K562 (cell line): ENCODE measurements at regions not wholly inside any gene's neighbourhood (a gene's known extent, or its start where the extent isn't known, plus 50 kb on each side); places are given as distances from the start of the nearest gene placed in this dataset.

Source experiments
- ATF7 ChIP-seq: fragments of 450-650 bp; IDR thresholded peaks from 2 replicates; pipeline ENCODE4 v1.7.1; 2014; ENCODE audit warnings: mild to moderate bottlenecking, moderate library complexity
- BHLHE40 ChIP-seq: IDR thresholded peaks from 2 replicates; pipeline ENCODE4 v1.6.1; 2011; ENCODE audit warnings: low read length, improper control_type of control experiment
- BRD4 ChIP-seq: fragments of 200-600 bp; sonication (generic); IDR thresholded peaks from 2 replicates; pipeline ENCODE4 v1.6.1; 2017; ENCODE audit warnings: inconsistent platforms
- EGR1 ChIP-seq: fragments of 450-650 bp; conservative IDR thresholded peaks from 2 replicates; pipeline ENCODE4 v1.6.1; 2017; ENCODE audit warnings: mild to moderate bottlenecking
- FOSL1 ChIP-seq: fragments of 200-800 bp; sonication (Bioruptor generic); conservative IDR thresholded peaks from 2 replicates; pipeline ENCODE4 v1.6.1; 2016; ENCODE audit warnings: missing genetic modification characterization, missing compliant biosample characterization
- GTF2A2 ChIP-seq: IDR thresholded peaks from 2 replicates; pipeline ENCODE4 v1.6.1; 2016; ENCODE audit warnings: mild to moderate bottlenecking, missing genetic modification characterization, missing compliant biosample characterization
- KLF16 ChIP-seq: IDR thresholded peaks from 2 replicates; pipeline ENCODE4 v1.6.1; 2016; ENCODE audit warnings: antibody characterized with exemption
- MGA ChIP-seq: fragments of 450-650 bp; IDR thresholded peaks from 2 replicates; pipeline ENCODE4 v1.6.1; 2016; ENCODE audit warnings: mild to moderate bottlenecking, moderate library complexity
- MYNN ChIP-seq, 2 experiments: sonication (generic); formaldehyde crosslinking in 1 of 2; IDR thresholded peaks; 2 replicates each; pipeline versions ENCODE4 v1.5.0 to v1.6.1; 2016 to 2020; ENCODE audit warnings: antibody characterized with exemption in 1 of 2, missing genetic modification reagents in 1 of 2
- NFYB ChIP-seq: IDR thresholded peaks from 2 replicates; pipeline ENCODE4 v1.6.1; 2011; ENCODE audit warnings: mild to moderate bottlenecking, moderate library complexity; ENCODE audit not compliant: insufficient read length; ENCODE audit errors: extremely low read depth
- TCF3 ChIP-seq: sonication (generic); formaldehyde crosslinking; IDR thresholded peaks from 2 replicates; pipeline ENCODE4 v1.4.0; 2020; ENCODE audit warnings: mild to moderate bottlenecking, missing genetic modification reagents
- TCF7L2 ChIP-seq: fragments of 150-350 bp; IDR thresholded peaks from 2 replicates; pipeline ENCODE4 v1.6.1; 2016; ENCODE audit warnings: low read depth, mild to moderate bottlenecking, low read length, moderate library complexity
- ZNF395 ChIP-seq: fragments of 200-800 bp; sonication (Bioruptor generic); IDR thresholded peaks from 2 replicates; pipeline ENCODE4 v1.6.1; 2017; ENCODE audit warnings: missing genetic modification characterization, missing compliant biosample characterization
- ZSCAN32 ChIP-seq: fragments of 450-650 bp; formaldehyde crosslinking; IDR thresholded peaks from 2 replicates; pipeline ENCODE4 v1.4.0; 2020; ENCODE audit warnings: mild to moderate bottlenecking, moderate library complexity
- TF ChIP-seq, protein P1 (sequence below): fragments of 450-650 bp; IDR thresholded peaks from 2 replicates; pipeline ENCODE4 v1.6.1; 2016; ENCODE audit warnings: antibody characterized with exemption

DNA sequence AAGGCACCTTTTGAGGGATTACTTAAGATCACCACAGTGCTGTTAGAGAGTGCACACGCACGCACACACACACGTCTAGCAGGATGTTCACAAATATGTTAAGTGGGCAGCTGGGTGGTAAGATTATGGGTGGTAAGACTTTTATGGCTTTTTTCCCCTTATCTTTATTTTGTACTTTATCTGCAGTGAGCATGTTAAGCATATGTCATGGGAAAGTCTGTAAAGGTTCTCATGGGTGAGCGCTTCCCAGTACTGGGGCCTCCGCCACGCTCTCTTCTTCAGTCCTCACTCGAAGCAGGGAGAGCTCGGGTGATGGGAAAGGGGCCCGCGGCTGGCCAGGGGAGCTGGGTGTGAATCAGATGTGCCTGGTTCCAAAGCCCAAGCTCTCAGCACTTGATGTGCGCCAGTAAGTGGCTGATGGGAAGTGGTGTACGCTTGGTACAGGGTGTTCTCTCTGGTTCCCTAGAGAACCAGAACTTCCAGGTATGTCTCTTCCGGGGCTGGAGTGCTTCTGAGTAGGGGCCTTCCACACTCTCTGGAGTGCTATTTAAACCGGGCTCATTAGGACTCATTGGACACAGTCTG is 83.9 kb upstream of the YWHAQ start (continued):
- peak; percentile 87 for TF ChIP-seq TCF3 (CRISPR knock-in tag)
- TF ChIP-seq ATF7: peak; percentile 61
- no peak for TF ChIP-seq NFYB
- TF ChIP-seq ZSCAN32 (CRISPR knock-in tag): no peak
- peak; percentile 86 for TF ChIP-seq MGA
- TF ChIP-seq KLF16: peak; percentile 82
- TF ChIP-seq GTF2A2 (tag): no peak
- TF ChIP-seq ZNF395 (CRISPR knock-in tag): peak; percentile 39; the same call in 1 of the 2 replicates
- TF ChIP-seq BHLHE40: no peak
- no peak for TF ChIP-seq TCF7L2
- TF ChIP-seq EGR1: peak; percentile 55
- TF ChIP-seq, protein P1, sequence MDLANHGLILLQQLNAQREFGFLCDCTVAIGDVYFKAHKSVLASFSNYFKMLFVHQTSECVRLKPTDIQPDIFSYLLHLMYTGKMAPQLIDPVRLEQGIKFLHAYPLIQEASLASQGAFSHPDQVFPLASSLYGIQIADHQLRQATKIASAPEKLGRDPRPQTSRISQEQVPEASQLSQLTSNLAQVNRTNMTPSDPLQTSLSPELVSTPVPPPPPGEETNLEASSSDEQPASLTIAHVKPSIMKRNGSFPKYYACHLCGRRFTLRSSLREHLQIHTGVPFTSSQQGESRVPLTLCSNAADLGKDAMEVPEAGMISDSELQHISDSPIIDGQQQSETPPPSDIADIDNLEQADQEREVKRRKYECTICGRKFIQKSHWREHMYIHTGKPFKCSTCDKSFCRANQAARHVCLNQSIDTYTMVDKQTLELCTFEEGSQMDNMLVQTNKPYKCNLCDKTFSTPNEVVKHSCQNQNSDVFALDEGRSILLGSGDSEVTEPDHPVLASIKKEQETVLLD: no peak
- TF ChIP-seq MYNN (IDR thresholded peaks at IDR 0.05): peak; percentile 87; the same call in 1 of the 2 replicates
- no peak for TF ChIP-seq MYNN (CRISPR knock-in tag; IDR thresholded peaks at IDR 0.05)
- TF ChIP-seq FOSL1 (tag): peak; percentile 48; the same call in 1 of the 2 replicates
- TF ChIP-seq BRD4: no peak
